M059J (cell line): ENCODE measurements at regions not wholly inside any gene's neighbourhood (a gene's known extent, or its start where the extent isn't known, plus 50 kb on each side); places are given as distances from the start of the nearest gene placed in this dataset.
A peak's percentile ranks its signal among the peaks of the same experiment; 100 is the strongest.

Experiments
- DNase-seq: peaks from one replicate; pipeline ENCODE4 v3.0.0-alpha.2; 2012; ENCODE audit warnings: low read depth

DNA sequence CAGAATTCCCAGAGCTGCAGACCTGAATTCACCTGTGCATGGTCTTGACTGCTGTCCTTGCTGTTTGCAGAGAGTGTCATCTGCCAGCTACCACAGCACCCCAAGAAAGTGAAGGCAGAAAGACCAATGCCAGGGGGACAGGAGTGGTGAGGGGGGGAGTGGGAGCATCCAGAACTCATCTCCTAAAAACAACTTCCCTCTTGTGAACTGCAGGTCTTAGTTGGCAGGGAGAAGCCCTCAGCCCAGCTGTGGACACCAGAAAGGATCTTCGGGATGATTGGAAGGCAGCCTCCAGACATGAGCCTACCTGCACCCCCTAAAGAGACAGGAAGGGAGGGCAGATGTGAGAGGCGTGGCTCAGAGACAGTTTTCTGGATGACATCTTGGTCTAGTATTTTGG, 615.8 kb upstream of the MGMT start:
- DNase-seq: no peak

DNA sequence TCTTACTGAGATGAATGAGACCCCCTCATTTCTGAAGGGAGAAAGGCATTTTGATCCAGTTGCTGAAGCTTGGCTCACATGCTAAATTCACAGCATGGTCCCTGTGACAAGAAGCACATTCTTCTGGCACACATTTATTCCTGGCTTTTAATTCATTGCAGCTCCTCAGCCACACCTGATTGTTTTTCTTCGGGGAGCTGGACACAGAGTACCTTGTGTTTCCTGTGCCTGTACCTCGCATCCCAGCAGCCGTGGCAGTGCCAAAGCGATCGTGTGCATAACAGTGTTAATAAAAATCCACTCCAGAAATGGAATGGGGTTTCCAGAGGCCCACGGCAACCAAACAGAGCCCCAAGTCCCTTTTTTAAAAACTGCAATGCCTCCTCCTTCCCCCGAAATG, 615.3 kb upstream of the MGMT start:
- no peak for DNase-seq

DNA sequence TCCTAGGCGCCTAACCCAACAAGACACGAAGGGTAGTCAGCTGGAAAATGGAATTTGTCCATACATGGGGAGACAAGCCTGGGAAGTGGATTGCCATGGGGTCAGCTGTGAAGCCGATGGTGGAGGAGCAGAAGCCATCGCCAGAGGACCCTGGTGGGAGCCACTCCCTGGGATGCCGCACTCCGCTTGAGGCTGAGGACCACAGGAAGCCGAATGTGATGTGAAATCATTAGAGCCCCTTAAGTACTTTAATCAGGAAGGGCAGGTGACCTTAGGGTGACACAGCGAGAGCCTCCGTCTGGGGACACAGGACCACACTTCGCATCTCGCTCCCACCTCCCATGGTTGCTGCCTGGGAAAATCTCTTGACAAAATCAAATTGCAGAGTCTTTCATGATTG, 614.6 kb upstream of the MGMT start:
- DNase-seq: no peak

DNA sequence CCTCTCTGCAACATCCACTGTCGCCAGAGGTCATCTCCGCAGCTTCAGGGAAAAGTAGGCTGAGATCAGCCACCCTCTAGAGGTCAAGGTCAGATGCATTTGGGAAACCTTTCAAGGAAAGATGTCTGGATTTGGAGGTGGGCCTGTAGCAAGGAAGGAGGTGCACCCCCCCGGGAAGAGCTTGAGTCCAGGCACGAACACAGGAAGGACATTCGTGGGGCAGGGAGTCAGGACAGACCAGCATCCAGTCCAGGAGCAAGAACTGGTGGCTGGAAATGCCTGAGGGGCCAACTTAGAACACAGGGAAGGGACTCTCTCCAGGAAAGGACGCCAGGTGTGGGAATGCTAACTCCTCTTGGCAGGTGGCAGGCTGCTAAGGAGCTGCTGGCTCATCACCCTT, 614.1 kb upstream of the MGMT start:
- DNase-seq: no peak

DNA sequence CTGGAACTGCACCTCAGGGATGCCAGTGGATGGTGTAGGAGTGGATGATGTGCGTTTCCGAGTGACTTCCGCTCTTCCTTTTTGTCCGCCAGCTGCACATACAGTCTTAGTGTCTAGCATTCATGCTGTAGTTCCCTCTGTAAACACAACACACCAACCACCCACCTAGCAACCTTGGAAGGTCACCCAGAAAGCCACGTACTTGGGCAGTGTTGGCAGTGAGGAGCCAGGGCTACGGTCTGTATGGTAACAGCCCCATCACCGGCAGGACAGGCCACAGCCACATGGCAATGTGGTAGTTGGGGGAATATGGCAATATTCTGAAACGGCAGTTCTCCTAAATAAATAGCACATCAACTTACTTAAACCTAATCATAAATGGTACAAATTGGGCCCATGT, 613.5 kb upstream of the MGMT start:
- DNase-seq: no peak

- no peak for DNase-seq
Measured at GRCh38 chr10:128854204-128854603, 612.8 kb upstream of the MGMT start.

DNA sequence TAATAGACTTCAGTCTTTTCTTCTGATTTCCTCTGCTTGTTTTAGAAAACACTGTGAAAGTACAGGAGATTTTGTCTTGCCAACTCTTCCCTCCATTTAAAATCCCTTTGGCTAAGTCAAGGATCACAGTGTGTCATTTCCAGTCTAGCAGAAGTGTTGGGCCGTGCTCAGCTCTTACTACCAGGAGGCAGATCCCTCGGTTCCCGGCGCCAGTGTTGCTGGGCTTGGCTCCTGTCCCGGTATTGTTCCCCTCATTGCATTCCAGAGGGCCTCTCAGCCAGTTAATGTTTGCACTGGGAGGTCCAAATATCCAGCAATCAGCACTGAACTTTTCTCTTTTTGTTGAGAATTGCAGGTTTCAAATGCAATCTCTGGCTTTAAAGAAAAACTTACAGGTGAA, 612.1 kb upstream of the MGMT start:
- DNase-seq: peak; percentile 1

GRCh38 chr10:128855618-128856428, 611.2 kb upstream of the MGMT start:
- DNase-seq: no peak

GRCh38 chr10:128859738-128860386, 607.2 kb upstream of the MGMT start:
- DNase-seq: peak; percentile 12

- no peak for DNase-seq
Measured at GRCh38 chr10:128860574-128860973, 606.5 kb upstream of the MGMT start.

DNA sequence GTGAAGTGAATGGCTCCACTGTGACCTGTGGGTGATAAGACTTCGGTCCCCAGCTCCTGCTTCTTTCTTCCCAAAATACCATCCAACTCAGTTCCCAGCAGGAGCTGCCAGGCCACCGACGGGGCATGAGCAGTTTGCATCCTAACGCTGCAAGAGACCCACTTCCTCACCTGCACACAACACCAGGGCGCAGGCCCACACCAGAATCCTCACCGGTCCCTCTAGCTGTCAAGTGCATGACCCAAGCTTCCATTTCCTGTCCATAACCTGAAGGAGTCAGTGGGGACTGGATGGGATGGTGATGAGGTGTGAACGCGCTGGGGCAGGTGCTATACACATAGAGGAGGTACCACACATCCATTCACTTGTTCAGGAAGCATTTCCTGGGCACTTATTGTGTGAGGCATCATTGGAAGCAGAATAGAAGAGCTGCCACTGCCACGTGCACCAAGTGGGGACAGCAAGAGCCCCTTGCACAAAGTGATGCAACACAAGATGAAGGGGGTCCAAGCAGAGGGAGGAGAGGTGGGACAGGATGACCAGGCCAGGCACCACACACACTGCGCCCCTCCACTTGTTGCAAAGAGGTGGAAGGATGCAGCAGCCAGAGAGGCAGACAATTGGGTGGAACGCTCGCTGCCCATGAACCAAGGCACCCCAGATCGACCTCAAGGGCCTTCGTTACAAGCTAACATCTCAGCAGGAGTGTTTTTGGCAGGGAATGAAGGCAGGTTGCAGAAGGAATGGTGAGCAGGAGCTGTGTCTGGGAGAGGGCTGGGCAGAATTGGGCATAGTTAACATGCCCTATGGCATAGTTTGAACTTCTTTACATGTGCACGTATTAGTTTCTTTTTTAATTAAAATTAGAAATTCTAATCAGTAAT, 605.8 kb upstream of the MGMT start:
- DNase-seq: no peak

DNA sequence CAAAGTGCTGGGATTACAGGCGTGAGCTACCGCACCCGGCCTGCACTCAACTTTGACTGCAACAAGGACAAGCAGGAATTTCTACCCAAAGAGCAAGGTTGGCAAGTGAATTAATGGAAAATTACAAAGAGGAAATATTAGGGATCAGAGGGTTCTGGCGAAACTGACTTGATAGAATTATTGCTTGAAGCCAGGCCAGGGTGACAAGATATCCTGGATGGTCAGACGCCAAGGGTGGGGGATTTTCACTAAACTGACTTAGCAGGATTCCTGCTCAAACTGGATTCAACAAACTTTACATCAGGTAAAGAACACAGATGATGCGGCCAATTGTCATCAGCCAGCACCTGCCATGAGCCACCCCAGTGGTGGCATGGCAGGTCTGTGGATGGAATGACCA, 603.6 kb upstream of the MGMT start:
- DNase-seq: no peak

DNA sequence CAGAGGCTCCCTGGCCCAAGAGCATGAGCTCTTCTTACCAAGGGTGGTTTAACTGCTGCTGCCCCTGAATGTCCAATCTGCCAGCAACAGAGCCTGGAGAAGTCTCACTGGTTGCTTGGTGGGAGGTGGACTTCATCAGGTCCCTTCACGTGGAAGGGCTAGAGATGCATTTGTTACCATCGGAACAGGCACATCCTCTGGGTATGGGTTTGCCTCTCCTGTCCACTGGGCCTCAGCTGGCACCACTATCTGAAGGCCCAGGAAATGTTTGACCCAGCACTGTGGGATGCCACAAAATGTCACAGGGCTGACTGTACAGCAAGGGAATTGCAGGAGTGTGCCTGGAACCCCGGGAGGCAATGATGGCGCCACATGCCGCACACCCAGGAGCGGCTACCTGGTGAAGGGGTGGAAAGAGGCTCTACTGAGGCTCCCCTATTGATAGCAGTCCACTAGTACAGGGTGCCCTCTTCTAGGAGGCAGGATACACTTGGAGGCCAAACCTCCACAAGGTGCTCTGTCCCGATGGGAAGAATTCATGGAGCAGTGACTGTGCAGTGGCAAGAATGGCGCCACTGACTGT, 603.1 kb upstream of the MGMT start:
- DNase-seq: no peak

- DNase-seq: no peak
Measured at GRCh38 chr10:128864554-128865295, 602.3 kb upstream of the MGMT start.

- DNase-seq: no peak
Measured at GRCh38 chr10:128865436-128866195, 601.4 kb upstream of the MGMT start.

DNA sequence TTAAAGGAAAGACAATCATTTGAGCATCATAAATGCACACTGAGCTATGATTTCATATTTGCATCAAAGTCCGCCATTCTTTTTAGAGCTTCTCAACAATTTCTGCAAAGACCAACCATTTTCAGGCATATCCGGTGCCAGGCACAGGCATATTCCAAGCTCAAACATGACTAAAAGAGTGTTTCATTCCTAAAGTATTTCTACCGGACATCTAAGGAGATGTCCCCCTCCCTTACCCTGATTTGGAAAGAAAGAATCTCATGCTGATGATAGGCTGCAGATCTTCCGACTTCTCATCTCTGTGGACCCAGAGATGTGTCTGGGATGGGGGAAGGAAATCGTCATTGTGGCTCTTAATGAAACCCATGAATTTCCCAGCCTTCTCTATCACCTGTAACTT, 600.5 kb upstream of the MGMT start:
- no peak for DNase-seq

DNA sequence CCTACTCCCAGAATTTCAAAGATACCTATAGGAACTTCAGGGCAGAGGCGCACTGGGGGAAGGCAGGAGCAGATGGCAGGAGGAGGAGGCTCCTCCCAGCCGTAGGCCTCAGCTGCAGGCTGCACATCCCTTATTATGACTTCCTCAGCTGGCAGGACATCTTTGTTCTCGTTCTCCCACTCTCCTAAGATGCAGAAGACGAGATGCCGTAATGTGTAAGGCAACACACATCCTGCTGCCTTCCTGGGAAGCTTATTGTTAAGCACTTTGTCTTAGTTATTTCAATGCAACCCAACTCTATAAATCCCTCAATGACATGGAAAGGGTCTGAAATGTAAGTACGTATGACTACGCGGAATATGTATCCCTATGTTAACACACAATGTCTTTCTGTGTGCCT, 599.8 kb upstream of the MGMT start:
- DNase-seq: no peak

- no peak for DNase-seq
Measured at GRCh38 chr10:128867819-128868218, 599.2 kb upstream of the MGMT start.

DNA sequence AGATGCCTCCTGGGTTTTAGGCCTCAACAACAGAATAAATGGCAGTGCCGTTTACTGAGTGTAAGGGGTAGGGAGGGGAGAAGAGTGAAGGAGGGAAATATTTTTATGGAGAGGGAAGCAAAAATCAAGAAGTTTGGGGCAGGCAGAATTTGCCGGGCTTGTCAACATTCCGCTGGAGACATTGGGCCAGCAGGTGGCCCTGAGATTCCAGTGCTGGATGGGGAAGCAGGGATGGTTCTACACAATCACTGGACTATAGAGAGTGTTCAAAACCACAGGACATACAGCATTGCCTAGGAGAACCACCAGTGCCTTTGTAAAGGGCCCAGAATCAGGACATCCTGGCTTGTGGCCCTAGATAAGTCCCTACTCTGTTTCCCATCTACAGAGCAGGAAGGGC, 598.6 kb upstream of the MGMT start:
- DNase-seq: no peak

DNA sequence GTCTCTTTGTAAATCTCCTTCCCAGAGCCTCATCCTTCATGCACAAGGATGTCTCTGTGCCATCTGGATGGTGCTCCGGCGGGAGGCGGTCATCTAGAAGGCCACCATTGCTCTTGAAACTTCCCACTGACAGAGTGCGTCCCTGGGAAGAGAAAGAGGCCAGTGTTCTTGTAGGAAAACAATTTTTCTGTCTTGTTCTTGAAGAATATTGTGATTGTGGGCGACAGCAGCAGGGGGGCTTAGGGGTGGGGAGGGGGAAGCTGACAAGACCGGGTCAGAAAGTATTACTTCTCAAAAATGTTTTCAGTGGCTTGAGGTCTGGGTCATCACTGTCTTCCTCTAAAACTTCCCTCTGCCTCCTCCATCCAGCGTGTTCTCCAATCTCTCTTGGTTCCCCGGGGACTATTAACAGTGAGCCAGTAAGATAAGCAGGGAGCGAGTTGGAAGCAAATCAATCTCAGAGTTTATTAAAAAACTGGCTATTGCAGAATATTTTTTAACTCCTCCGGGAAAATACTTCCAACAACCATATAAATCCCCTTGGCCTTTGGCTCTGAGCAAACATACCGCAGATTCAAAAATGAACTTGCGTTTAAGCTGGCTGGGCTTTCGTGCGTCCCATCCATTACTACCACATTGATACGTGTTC, 597.8 kb upstream of the MGMT start:
- no peak for DNase-seq
